MM.1S (cell line): ENCODE measurements at regions not wholly inside any gene's neighbourhood (a gene's known extent, or its start where the extent isn't known, plus 50 kb on each side); places are given as distances from the start of the nearest gene placed in this dataset.
"Not testable (repeated sequence)": the region's sequence is repeated elsewhere in the genome, so short reads cannot be mapped to it uniquely, and the experiment has no call there.

Experiments used
- DNase-seq: peaks from one replicate; pipeline ENCODE4 v3.0.0-alpha.2; 2015
- H2AFZ ChIP-seq: fragments of 300-600 bp; sonication (generic); 2 replicates; pipeline ENCODE4 v1.6.0; 2016; ENCODE audit warnings: antibody characterized with exemption, low read length
- H3F3A ChIP-seq: fragments of 300-600 bp; sonication (generic); 2 replicates; pipeline ENCODE4 v1.6.1; 2016; ENCODE audit warnings: mild to moderate bottlenecking, antibody characterized with exemption, low read length, moderate library complexity, mixed read lengths; ENCODE audit not compliant: insufficient read depth
- H3K27ac ChIP-seq: fragments of 300-600 bp; sonication (generic); 2 replicates; pipeline ENCODE4 v1.5.1; 2016; ENCODE audit warnings: mild to moderate bottlenecking, low read length
- H3K27me3 ChIP-seq: fragments of 300-600 bp; sonication (generic); replicated peaks from 2 replicates; pipeline ENCODE4 v1.6.0; 2016; ENCODE audit warnings: low read length; ENCODE audit not compliant: insufficient read depth
- H3K36me3 ChIP-seq: fragments of 300-600 bp; sonication (generic); replicated peaks from 2 replicates; pipeline ENCODE4 v1.6.1; 2016; ENCODE audit warnings: mild to moderate bottlenecking, low read length, mixed read lengths; ENCODE audit not compliant: insufficient read depth
- H3K4me1 ChIP-seq: fragments of 300-600 bp; sonication (generic); 2 replicates; pipeline ENCODE4 v1.6.1; 2016; ENCODE audit warnings: low read length, mixed read lengths
- H3K4me2 ChIP-seq: fragments of 300-600 bp; sonication (generic); 2 replicates; pipeline ENCODE4 v1.6.0; 2016; ENCODE audit warnings: low read depth, low read length
- H3K4me3 ChIP-seq: fragments of 300-600 bp; sonication (generic); 2 replicates; pipeline ENCODE4 v1.5.1; 2016; ENCODE audit warnings: low read length, mixed read lengths
- H3K79me2 ChIP-seq: fragments of 300-600 bp; sonication (generic); 2 replicates; pipeline ENCODE4 v1.6.1; 2016; ENCODE audit warnings: mixed run types, low read length, mixed read lengths
- H3K9ac ChIP-seq: fragments of 300-600 bp; sonication (generic); 2 replicates; pipeline ENCODE4 v1.6.1; 2016; ENCODE audit warnings: low read length, mixed read lengths
- H3K9me2 ChIP-seq: fragments of 300-600 bp; sonication (generic); replicated peaks from 2 replicates; pipeline ENCODE4 v1.6.1; 2016; ENCODE audit warnings: mild to moderate bottlenecking, low read length, mixed read lengths; ENCODE audit not compliant: insufficient read depth
- H3K9me3 ChIP-seq: fragments of 300-600 bp; sonication (generic); replicated peaks from 2 replicates; pipeline ENCODE4 v1.6.1; 2016; ENCODE audit warnings: mild to moderate bottlenecking, low read length, mixed read lengths; ENCODE audit not compliant: insufficient read depth
- H4K20me1 ChIP-seq: fragments of 300-600 bp; sonication (generic); 2 replicates; pipeline ENCODE4 v1.6.1; 2016; ENCODE audit warnings: mild to moderate bottlenecking, low read length, moderate library complexity, mixed read lengths; ENCODE audit not compliant: insufficient read depth
- EZH2 ChIP-seq: fragments of 300-600 bp; sonication (generic); optimal IDR thresholded peaks from 2 replicates; pipeline ENCODE3; 2017; ENCODE audit warnings: low read depth, mild to moderate bottlenecking, antibody characterized with exemption, low read length, mixed read lengths
- EZH2phosphoT487 ChIP-seq: fragments of 300-600 bp; sonication (generic); IDR thresholded peaks from 2 replicates; pipeline ENCODE4 v1.6.1; 2018; ENCODE audit warnings: antibody characterized with exemption, low read length
- TF ChIP-seq, protein P1 (sequence below): fragments of 300-600 bp; sonication (generic); IDR thresholded peaks from 2 replicates; pipeline ENCODE4 v1.5.1; 2016; ENCODE audit warnings: antibody characterized with exemption, low read length, mixed read lengths

DNA sequence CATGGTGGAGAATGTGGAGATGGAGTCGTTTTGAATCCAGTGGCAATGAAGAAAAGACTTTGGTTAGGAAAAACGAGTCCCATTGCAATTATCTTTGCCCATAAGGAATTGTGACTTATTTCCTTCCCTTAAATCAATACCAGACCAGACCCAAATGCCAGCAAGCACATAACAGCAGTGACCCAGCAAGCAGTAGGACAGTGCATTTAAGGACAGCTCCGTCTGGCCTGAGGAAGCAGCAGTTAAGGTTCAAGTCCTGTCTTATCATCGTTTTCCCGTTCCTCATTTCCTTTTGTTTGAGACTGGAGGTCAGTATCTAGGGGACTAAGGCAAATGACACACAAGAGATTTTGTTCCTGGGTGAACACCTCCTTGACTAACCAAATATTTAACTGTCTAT, 74.6 kb upstream of the FAM20A start:
- no peaks in the 10 kb centered on the region for H4K20me1 ChIP-seq
- no peaks in the 10 kb centered on the region for H3K9me3 ChIP-seq
- H3K79me2 ChIP-seq = no peaks in the 10 kb centered on the region
- no peak overlapping the region for H3K27ac ChIP-seq
- H3K4me3 ChIP-seq = no peak overlapping the region
- H3K4me1 ChIP-seq = no peaks in the 10 kb centered on the region
- no peak overlapping the region for H2AFZ ChIP-seq
- no peaks in the 10 kb centered on the region for H3K9me2 ChIP-seq
- no peak overlapping the region for H3K9ac ChIP-seq
- no peaks in the 10 kb centered on the region for H3F3A ChIP-seq
- TF ChIP-seq, protein P1, sequence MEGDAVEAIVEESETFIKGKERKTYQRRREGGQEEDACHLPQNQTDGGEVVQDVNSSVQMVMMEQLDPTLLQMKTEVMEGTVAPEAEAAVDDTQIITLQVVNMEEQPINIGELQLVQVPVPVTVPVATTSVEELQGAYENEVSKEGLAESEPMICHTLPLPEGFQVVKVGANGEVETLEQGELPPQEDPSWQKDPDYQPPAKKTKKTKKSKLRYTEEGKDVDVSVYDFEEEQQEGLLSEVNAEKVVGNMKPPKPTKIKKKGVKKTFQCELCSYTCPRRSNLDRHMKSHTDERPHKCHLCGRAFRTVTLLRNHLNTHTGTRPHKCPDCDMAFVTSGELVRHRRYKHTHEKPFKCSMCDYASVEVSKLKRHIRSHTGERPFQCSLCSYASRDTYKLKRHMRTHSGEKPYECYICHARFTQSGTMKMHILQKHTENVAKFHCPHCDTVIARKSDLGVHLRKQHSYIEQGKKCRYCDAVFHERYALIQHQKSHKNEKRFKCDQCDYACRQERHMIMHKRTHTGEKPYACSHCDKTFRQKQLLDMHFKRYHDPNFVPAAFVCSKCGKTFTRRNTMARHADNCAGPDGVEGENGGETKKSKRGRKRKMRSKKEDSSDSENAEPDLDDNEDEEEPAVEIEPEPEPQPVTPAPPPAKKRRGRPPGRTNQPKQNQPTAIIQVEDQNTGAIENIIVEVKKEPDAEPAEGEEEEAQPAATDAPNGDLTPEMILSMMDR = no peak
- TF ChIP-seq EZH2phosphoT487 (no peak), EZH2 (no peak)
- H3K27me3 ChIP-seq = no peaks in the 10 kb centered on the region
- no peak for DNase-seq
- no peak overlapping the region for H3K4me2 ChIP-seq
- no peaks in the 10 kb centered on the region for H3K36me3 ChIP-seq

DNA sequence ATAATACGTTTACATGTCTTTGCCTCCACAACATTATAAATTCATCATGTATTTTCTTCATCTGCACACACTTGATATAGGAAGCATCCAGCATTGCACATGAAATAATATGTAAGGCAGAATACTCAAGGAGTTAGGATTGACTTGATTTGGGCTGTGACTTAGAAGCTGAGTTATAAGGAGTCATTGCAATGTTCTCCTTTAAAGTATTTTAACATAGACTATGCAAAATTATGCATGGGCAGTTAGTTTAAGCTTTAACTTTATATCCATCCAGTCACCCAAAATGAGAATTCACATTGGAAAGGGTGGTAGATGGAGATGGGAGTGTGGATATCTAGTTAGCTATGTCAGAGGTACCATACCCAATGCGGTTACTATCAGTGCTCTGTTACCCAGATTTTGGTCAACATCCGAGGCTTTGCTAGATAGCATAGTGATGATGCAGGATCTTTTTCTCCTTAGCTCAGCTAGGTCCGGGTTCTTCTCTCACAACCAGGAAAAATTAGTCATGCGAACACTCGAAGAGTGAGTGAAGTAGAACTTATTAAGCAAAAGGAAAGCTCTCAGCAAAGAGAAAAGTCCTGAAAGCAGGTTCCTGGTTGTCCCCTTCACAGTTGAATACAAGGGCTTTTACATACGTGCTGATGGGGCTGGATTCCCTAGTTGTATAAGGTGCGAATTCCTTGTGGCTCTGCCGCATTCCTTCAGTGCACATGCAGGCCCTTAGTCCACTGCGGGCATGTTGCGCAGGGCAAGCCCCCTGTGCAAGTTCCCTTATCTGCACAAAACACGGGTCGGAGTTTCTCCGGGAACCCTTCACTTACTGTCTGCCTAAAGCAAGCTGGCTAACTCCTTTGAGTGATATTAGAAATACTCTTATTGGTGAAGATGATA, 73.1 kb upstream of the FAM20A start:
- Histone ChIP-seq H3K27me3 (no peaks in the 10 kb centered on the region), H3K9me3 (no peaks in the 10 kb centered on the region), H3K27ac (no peak overlapping the region), H3K9ac (no peak overlapping the region), H3K4me2 (no peak overlapping the region), H3K79me2 (no peaks in the 10 kb centered on the region), H3K9me2 (no peaks in the 10 kb centered on the region), H3K4me3 (no peak overlapping the region), H3F3A (no peaks in the 10 kb centered on the region), H4K20me1 (no peaks in the 10 kb centered on the region), H3K36me3 (no peaks in the 10 kb centered on the region), H2AFZ (no peak overlapping the region), H3K4me1 (no peaks in the 10 kb centered on the region)
- no peak for DNase-seq
- TF ChIP-seq, protein P1 = no peak
- TF ChIP-seq EZH2phosphoT487 = no peak
- TF ChIP-seq EZH2 = no peak

DNA sequence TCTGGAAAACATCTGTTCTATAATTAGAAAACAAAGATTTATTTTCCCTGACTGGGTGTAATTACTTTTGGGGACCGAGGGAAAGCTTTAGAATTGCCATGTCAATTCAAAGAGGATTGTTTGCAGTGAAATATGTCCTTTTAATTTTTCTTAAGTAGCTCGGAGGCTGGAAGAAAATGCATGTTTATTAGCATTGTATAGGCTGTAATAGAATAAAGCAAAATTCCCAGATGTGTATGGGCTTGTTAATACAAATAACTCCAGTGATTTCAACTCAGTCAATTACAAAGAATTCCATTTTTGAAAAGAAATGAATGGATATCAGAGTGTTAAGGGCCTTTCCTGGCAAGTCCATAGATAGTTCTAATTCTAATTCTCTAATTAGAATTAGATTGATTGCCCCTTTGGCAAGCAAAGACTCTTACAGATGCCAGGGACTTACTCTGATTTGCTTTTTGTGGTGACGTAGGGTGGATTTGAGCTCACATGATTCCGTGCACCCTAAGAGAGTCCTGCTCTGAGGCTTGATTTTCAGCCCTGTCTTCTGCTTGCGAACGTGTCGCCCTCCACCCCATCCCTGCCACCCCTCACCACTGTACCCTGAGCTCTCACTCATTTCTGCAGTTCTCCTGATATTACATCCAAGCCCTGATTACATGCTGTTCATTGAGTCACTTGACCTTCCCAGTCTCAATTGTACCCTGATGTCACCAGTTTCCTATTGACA, 70.0 kb upstream of the FAM20A start:
- Histone ChIP-seq H3K9me2 (no peaks in the 10 kb centered on the region), H3K9me3 (no peaks in the 10 kb centered on the region), H3K9ac (no peak overlapping the region), H2AFZ (no peak overlapping the region), H3K27me3 (no peaks in the 10 kb centered on the region), H3K27ac (no peak overlapping the region), H3K4me1 (no peaks in the 10 kb centered on the region), H3K4me2 (no peak overlapping the region), H3F3A (no peaks in the 10 kb centered on the region), H3K79me2 (no peaks in the 10 kb centered on the region), H3K36me3 (no peaks in the 10 kb centered on the region), H4K20me1 (no peaks in the 10 kb centered on the region), H3K4me3 (no peak overlapping the region)
- TF ChIP-seq, protein P1 = no peak
- TF ChIP-seq EZH2 = no peak
- DNase-seq = no peak

- H3K9ac ChIP-seq, H4K20me1 ChIP-seq, H3K27me3 ChIP-seq, H3K9me2 ChIP-seq, H3K9me3 ChIP-seq, DNase-seq, H3K27ac ChIP-seq, H3K4me1 ChIP-seq, H3K4me2 ChIP-seq, H3K4me3 ChIP-seq, H3K36me3 ChIP-seq, H3F3A ChIP-seq, H2AFZ ChIP-seq, H3K79me2 ChIP-seq: not testable (repeated sequence)
Observed at GRCh38 chr17:68666438-68666837, 65.3 kb upstream of the FAM20A start.
